BLaER1 treated with 17β-estradiol and CSF1 and Interleukin-3, amounts not matched to agents 10 nM and 100 nM (cell line): ENCODE measurements at regions not wholly inside any gene's neighbourhood (a gene's known extent, or its start where the extent isn't known, plus 50 kb on each side); places are given as distances from the start of the nearest gene placed in this dataset.

Experiments used
- H3K27ac ChIP-seq, 11 experiments: shearing (Covaris generic); formaldehyde crosslinking; 2 replicates each; pipeline ENCODE4 v1.8.1; 2022
- H3K27me3 ChIP-seq, 11 experiments: shearing (Covaris generic); formaldehyde crosslinking; 2 replicates each; pipeline ENCODE4 v1.8.1; 2022
- H3K36me3 ChIP-seq, 11 experiments: shearing (Covaris generic); formaldehyde crosslinking; 2 replicates each; pipeline ENCODE4 v1.8.1; 2022
- H3K4me1 ChIP-seq, 10 experiments: shearing (Covaris generic); formaldehyde crosslinking; 2 replicates each; pipeline ENCODE4 v1.8.1; 2022
- H3K4me2 ChIP-seq, 11 experiments: shearing (Covaris generic); formaldehyde crosslinking; 2 replicates each; pipeline ENCODE4 v1.8.1; 2022
- H3K4me3 ChIP-seq, 10 experiments: shearing (Covaris generic); formaldehyde crosslinking; 2 replicates each; pipeline ENCODE4 v1.8.1; 2022
- H3K9ac ChIP-seq, 11 experiments: shearing (Covaris generic); formaldehyde crosslinking; 2 replicates each; pipeline ENCODE4 v1.8.1; 2022
- H3K9me3 ChIP-seq, 11 experiments: shearing (Covaris generic); formaldehyde crosslinking; replicated peaks in 1 of 11; 2 replicates each; pipeline ENCODE4 v1.8.1; 2022
- H4K20me1 ChIP-seq, 11 experiments: shearing (Covaris generic); formaldehyde crosslinking; 2 replicates each; pipeline ENCODE4 v1.8.1; 2022
- Cebpa-rat ChIP-seq, 11 experiments: shearing (Covaris generic); IDR thresholded peaks; 2 replicates each; pipeline ENCODE4 v1.8.1; 2022

DNA sequence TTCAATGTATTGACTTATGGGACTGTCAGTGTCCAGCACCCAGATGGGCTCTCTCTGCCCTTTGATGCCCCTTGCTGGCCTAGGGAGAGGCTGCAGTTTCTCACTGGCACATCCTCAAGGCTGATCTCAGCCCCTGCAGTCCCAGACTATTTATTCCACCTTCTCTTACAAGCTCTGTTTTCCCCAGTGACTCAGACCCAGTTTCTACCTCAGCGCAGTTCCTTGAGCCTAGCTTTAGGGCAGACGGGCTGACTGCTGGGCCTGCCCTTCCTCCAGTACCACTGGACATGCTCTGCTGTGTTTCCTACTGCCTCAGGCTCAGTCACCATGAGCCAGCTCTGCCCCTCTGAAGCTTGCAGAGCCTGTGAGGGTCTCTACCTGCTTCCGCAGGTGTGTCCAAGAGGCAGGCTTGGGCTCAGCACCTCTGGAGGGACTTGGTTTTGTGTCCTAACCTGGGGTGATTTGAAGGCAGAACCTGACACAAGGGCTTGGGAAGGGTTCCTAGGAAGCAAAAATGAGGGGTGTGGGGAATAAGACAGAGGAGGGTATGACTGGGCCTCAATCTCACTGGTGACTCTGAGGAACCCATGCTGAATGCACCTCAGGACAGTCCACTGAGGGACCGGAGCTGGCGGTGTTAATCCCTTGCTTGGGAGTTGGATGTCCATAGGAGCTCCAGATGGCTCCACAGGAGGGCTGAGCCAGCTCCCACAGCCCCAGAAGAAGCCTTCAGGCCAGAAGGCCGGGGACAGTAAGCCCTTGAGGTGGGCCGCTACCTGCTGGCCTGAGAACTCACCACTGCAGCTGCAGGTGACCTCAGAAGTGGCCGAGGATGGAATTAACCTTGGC, 689.9 kb downstream of the MATN1 start:
- Histone ChIP-seq H3K4me2 (no peak overlapping the region), H3K36me3 (no peaks in the 10 kb centered on the region), H4K20me1 (no peaks in the 10 kb centered on the region), H3K27ac (no peak overlapping the region), H3K4me1 (no peaks in the 10 kb centered on the region), H3K9me3 (peaks cover 13 to 28% (median 21%) of the 10 kb centered on the region in 11 experiments), H3K27me3 (no peaks in the 10 kb centered on the region), H3K9ac (no peak overlapping the region), H3K4me3 (no peak overlapping the region)
- no peak for TF ChIP-seq Cebpa-rat (IDR thresholded peaks at IDR 0.05)

DNA sequence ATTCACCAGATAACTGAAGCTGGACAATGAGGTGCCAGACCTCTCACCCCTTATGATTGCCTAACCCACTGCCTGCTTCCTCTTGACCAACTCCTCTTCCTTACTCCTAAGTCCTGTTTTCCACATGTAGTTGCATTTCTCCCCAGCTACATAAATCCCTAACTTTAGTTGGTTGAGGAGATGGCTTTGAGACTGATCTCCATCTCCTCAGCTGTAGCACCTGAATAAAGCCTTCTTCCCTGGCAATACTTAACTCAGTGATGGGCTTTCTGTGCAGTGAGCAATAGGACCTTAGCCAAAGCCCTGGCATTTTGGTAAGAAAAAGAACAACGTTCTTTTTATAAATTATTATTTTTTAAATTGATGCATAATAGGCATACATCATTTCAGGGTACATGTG, 691.1 kb downstream of the MATN1 start:
- Histone ChIP-seq H3K27ac (no peak overlapping the region), H3K9ac (no peak overlapping the region)

DNA sequence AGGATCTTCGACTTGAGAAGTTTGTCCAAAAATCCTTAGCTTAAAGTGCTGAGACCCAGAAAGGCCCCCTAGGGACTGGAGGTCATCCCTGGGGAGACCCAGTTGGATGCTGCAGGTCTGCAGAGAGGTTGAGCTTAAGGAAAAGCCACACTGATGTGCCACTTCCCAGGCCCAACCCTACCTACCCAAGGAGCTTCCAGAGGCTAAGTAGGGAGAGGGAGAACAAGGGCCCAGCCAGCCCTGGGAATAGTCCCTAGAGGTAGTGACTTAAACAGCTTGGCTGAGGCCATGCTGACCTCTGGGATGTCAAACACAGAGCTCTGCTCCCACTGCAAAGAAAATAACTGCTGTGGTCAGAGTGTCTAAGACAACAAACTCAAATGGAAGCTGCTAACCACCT, 693.7 kb downstream of the MATN1 start:
- TF ChIP-seq Cebpa-rat (IDR thresholded peaks at IDR 0.05), result no peak
- Histone ChIP-seq H3K27me3 (no peaks in the 10 kb centered on the region), H3K9me3 (peaks cover 13 to 28% (median 21%) of the 10 kb centered on the region in 11 experiments), H3K4me1 (peaks cover 0 to 12% (median 2%) of the 10 kb centered on the region in 10 experiments; a peak in 11 of 20 replicates), H3K27ac (no peak overlapping the region), H3K36me3 (no peaks in the 10 kb centered on the region), H3K9ac (no peak overlapping the region), H3K4me3 (no peak overlapping the region), H4K20me1 (no peaks in the 10 kb centered on the region), H3K4me2 (no peak overlapping the region)

More for the DNA sequence above, 691.1 kb downstream of the MATN1 start:
- no peaks in the 10 kb centered on the region for H4K20me1 ChIP-seq
- no peak for TF ChIP-seq Cebpa-rat (IDR thresholded peaks at IDR 0.05)
- H3K4me1 ChIP-seq, result no peaks in the 10 kb centered on the region
- H3K4me2 ChIP-seq, result no peak overlapping the region
- H3K27me3 ChIP-seq, result no peaks in the 10 kb centered on the region
- peaks cover 13 to 28% (median 21%) of the 10 kb centered on the region in 11 experiments for H3K9me3 ChIP-seq
- H3K36me3 ChIP-seq, result no peaks in the 10 kb centered on the region
- no peak overlapping the region for H3K4me3 ChIP-seq

DNA sequence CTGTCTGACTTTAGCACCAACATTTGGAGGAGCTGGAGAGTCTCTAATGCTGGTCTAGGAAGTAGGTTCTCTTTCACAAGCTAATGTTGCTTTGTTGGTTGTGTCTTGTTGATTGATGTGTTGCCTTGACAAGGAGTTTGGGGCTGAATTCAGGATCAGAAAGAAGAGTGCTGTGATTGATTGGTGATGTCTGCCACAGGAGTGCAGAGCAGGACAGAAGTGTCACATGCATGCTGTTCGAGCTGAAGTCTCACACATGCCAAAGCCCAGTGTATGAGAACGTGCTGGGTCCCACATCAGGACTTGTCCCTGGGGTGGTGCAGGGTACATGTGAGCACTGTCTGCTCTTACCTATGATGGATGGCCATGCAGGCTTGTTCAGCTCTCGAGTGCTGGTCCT, 694.4 kb downstream of the MATN1 start:
- no peak overlapping the region for H3K9ac ChIP-seq
- H3K27me3 ChIP-seq, result no peaks in the 10 kb centered on the region
- H4K20me1 ChIP-seq, result no peaks in the 10 kb centered on the region
- TF ChIP-seq Cebpa-rat (IDR thresholded peaks at IDR 0.05), result no peak
- peaks cover 0 to 17% (median 7%) of the 10 kb centered on the region in 10 experiments; a peak in 11 of 20 replicates for H3K4me1 ChIP-seq
- H3K4me3 ChIP-seq, result no peak overlapping the region
- H3K27ac ChIP-seq, result no peak overlapping the region
- no peak overlapping the region for H3K4me2 ChIP-seq
- peaks cover 13 to 28% (median 21%) of the 10 kb centered on the region in 11 experiments for H3K9me3 ChIP-seq
- no peaks in the 10 kb centered on the region for H3K36me3 ChIP-seq

DNA sequence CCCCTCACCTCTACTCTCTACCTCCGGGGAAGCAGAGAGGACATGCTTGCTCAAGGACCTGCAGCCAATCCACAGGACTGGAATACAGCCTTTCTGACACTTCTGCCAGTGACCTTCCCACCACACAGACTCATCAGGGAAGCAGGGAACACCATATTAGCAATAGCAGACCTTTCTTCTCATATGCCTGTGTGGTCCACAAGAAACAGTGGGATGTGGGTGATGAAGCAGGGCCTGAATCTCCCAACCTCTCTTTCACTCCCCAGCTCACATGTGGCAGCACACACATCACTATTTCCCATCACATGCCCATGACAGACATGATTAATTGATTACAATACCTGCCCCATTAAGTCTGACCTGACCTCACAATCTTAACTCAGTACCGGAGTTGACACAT, 695.1 kb downstream of the MATN1 start:
- Histone ChIP-seq H3K4me1 (peaks cover 0 to 17% (median 7%) of the 10 kb centered on the region in 10 experiments; a peak in 11 of 20 replicates), H3K9ac (no peak overlapping the region), H3K27ac (no peak overlapping the region), H3K9me3 (peaks cover 13 to 25% (median 18%) of the 10 kb centered on the region in 11 experiments), H3K4me3 (no peak overlapping the region), H3K36me3 (no peaks in the 10 kb centered on the region), H3K27me3 (no peaks in the 10 kb centered on the region), H3K4me2 (no peak overlapping the region), H4K20me1 (no peaks in the 10 kb centered on the region)
- TF ChIP-seq Cebpa-rat (IDR thresholded peaks at IDR 0.05), result no peak

DNA sequence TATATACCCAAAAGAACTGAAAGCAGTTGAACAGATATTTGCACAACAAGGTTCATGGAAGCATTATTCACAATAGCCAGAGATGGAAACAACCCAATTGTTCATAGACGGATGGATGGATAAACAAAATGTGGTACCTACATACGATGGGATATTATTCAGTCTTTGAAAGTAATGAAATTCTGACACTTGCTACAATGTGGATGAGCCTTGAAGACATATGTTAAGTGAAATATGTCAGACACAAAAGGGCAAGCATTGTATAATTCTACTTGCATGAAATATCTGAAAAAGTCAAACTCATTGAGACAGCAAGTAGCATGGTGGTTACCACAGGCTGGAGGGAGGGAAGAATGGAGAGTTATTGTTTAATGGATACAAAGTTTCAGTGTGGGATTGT, 696.1 kb downstream of the MATN1 start:
- Histone ChIP-seq H3K9ac (no peak overlapping the region), H4K20me1 (no peaks in the 10 kb centered on the region), H3K4me1 (peaks cover 0 to 17% (median 7%) of the 10 kb centered on the region in 10 experiments; a peak in 11 of 20 replicates), H3K9me3 (peaks cover 7 to 14% (median 8%) of the 10 kb centered on the region in 11 experiments), H3K4me3 (no peak overlapping the region), H3K4me2 (no peak overlapping the region; a peak in 2 of 22 replicates), H3K36me3 (no peaks in the 10 kb centered on the region), H3K27me3 (no peaks in the 10 kb centered on the region), H3K27ac (no peak overlapping the region)
- TF ChIP-seq Cebpa-rat (IDR thresholded peaks at IDR 0.05), result no peak

DNA sequence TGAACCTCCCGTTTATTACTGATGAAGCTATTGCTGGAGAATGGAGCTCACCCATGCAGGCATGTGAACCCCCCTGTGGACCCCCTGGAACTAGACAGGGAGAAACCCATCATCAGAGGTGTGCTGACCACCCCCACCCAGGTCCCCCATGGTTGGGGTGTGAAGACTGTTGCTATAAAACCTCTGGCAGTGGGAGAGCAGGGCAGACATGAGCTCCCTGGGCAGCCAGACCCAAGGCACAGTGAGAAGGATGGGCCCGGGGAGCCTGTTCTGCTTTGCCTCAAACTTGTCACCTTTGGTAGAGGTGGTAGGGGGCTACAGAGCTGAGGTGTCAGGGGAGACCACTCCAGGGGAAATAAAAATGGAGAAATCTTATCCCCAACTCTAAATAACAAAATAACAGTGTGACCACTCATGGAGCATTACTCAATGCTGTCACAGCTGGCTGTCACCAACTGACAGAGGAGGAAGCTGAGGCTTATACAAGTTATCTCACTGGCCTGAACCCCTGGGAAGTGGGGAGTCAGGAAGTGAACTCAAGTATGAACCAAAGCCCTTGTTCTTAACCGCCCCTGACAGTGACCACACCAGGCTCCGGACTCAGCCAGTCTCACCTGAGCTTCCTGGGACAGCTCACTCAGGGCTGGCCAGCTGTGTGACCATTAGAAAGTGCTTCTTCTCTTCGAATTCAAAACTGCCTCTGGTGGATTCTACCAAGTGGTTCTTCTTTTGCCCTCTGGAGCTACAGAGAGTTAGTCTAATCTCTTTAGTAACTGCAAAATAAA, 698.8 kb downstream of the MATN1 start:
- peak overlapping the region in 3 of 11 experiments; percentile 4 to 34 (median 33); a peak in 6 of 22 replicates for H3K27ac ChIP-seq
- no peaks in the 10 kb centered on the region for H4K20me1 ChIP-seq
- no peaks in the 10 kb centered on the region for H3K36me3 ChIP-seq
- H3K4me2 ChIP-seq, result peak overlapping the region in 7 of 11 experiments; percentile 0 to 50 (median 36); a peak in 11 of 22 replicates
- H3K27me3 ChIP-seq, result no peaks in the 10 kb centered on the region
- H3K9ac ChIP-seq, result no peak overlapping the region
- TF ChIP-seq Cebpa-rat (IDR thresholded peaks at IDR 0.05), result no peak
- H3K9me3 ChIP-seq, result no peaks in the 10 kb centered on the region
- H3K4me1 ChIP-seq, result peaks cover 0 to 17% (median 7%) of the 10 kb centered on the region in 10 experiments; a peak in 11 of 20 replicates
- no peak overlapping the region for H3K4me3 ChIP-seq

DNA sequence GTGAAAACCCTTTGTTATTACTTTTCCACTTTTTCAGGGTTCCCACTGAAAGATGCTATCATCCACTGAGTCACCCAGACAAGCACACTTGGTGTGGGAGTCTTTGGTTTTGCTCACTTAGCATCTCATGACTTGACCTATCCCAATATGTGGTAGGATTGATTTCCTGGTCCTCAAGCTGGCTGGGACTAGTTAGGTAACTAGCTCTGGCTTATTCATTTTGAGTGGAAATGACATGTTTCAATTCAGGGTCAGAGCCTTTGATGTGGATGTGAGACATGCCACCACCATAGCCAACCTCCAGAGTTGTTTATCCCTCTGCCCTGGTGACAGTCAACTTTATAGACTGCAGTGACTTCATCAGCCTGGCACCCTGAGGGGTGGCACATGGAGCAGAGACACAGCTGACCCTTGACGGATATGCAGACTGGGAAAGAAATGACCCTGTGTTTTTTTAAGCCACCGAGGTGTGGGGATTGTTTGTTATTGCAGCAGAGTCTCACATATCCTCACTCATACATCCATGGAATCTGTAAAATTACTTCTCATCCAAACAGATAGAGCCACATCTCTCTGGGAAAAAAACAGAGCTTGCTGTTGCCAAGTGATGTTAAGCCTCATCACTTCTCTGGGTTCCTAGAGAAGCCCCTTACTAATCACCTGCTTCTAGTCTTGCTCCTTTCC, 699.9 kb downstream of the MATN1 start:
- H3K4me3 ChIP-seq, result no peak overlapping the region
- H3K4me2 ChIP-seq, result no peak overlapping the region
- H3K4me1 ChIP-seq, result peaks cover 0 to 17% (median 7%) of the 10 kb centered on the region in 10 experiments; a peak in 11 of 20 replicates
- TF ChIP-seq Cebpa-rat (IDR thresholded peaks at IDR 0.05), result no peak
- H4K20me1 ChIP-seq, result no peaks in the 10 kb centered on the region
- no peak overlapping the region for H3K9ac ChIP-seq
- no peak overlapping the region for H3K27ac ChIP-seq
- H3K36me3 ChIP-seq, result no peaks in the 10 kb centered on the region
- H3K9me3 ChIP-seq, result peaks cover 0 to 5% (median 0%) of the 10 kb centered on the region in 11 experiments; a peak in 2 of 22 replicates
- H3K27me3 ChIP-seq, result no peaks in the 10 kb centered on the region
